DOHH2 (cell line): ENCODE measurements at regions not wholly inside any gene's neighbourhood (a gene's known extent, or its start where the extent isn't known, plus 50 kb on each side); places are given as distances from the start of the nearest gene placed in this dataset.

Experiments
- CTCF ChIP-seq: fragments of 200-600 bp; sonication (generic); IDR thresholded peaks from one replicate; pipeline ENCODE4 v1.5.1; 2014; ENCODE audit warnings: antibody characterized with exemption, mild to moderate bottlenecking, low read depth, low read length; ENCODE audit not compliant: poor library complexity, severe bottlenecking
- EZH2phosphoT487 ChIP-seq: fragments of 200-600 bp; sonication (generic); IDR thresholded peaks from 2 replicates; pipeline ENCODE4 v1.6.1; 2017; ENCODE audit warnings: borderline replicate concordance, mild to moderate bottlenecking, antibody characterized with exemption, low read length, moderate library complexity, mixed read lengths

DNA sequence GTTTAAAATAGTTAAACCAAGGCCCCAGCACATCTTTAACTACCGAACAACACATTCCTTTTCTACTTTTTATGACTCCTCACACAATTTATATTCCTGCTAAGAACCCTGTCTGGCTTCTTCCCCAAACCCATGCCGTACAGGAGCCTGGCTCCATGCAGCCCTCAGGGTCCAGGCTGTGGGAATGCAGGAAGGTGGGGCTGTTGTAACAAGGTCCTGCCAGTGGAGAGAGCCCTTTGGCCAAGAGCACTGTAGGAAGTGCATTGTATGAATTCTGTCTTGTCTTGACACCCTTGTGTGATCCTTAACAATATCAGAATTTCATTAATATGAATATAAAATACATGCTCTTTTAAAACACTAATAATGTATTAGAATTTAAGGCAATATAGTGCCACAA lies 563.8 kb downstream of the TBL1XR1 start:
- TF ChIP-seq EZH2phosphoT487 (no peak), CTCF (no peak)
